ENCODE measurements at regions not wholly inside any gene's neighbourhood (a gene's known extent, or its start where the extent isn't known, plus 50 kb on each side); places are given as distances from the start of the nearest gene placed in this dataset.
A peak's percentile ranks its signal among the peaks of the same experiment; 100 is the strongest.

DNA sequence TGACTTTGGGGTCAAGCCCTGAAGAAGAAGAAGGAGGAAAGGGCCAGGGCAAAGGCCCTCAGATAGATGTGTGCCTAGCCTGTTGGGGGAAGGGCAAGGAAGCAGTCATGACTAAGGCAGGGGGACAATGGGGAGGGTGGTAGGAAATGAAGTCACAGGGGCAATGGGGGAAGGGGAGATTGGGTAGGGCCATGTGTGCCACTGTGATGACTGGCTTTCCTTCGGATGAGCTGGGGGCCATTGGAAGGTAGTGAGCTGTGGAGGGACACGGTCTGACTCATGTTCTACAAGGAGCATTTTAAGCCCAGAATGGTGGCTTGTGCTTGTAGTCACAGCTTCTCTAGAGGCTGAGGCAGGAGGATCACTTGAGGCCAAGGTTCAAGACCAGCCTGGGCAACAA lies 642.0 kb downstream of the MID1IP1 start:
- CTCF ChIA-PET = no interaction called here
- DNase-seq = no peak
- Mint-ChIP-seq H3K4me1 (peaks cover 14% of the 10 kb centered on the region), H3K9me3 (peaks cover 4% of the 10 kb centered on the region), H3K36me3 (no peaks in the 10 kb centered on the region), H3K4me3 (no peak overlapping the region), H3K27ac (no peak overlapping the region), H3K27me3 (no peaks in the 10 kb centered on the region)

DNA sequence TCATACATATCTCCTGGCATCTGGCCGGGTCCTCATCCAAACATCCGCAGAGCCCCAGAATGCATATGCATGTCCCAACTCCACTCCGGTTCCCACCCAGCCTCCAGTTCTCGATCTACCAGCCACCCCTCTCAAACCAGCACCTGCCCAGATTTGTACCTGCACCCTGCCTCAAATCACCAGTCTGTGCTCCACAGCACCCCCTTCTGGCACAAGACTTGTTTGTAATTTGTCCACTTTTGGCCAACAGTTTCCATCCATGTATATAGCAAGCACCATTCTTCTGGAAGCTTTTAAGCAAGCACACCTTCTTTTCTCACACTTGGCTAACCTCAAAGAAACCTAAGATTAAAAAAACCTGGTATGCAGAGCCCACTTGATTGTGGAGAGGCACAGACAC lies 644.1 kb downstream of the MID1IP1 start:
- no peaks in the 10 kb centered on the region for H3K27me3 Mint-ChIP-seq
- peaks cover 4% of the 10 kb centered on the region for H3K9me3 Mint-ChIP-seq
- H3K4me3 Mint-ChIP-seq = no peak overlapping the region
- no peak overlapping the region for H3K27ac Mint-ChIP-seq
- peaks cover 10% of the 10 kb centered on the region for H3K4me1 Mint-ChIP-seq
- no peaks in the 10 kb centered on the region for H3K36me3 Mint-ChIP-seq
- CTCF ChIA-PET = no interaction called here
- peak; percentile 41 for DNase-seq

DNA sequence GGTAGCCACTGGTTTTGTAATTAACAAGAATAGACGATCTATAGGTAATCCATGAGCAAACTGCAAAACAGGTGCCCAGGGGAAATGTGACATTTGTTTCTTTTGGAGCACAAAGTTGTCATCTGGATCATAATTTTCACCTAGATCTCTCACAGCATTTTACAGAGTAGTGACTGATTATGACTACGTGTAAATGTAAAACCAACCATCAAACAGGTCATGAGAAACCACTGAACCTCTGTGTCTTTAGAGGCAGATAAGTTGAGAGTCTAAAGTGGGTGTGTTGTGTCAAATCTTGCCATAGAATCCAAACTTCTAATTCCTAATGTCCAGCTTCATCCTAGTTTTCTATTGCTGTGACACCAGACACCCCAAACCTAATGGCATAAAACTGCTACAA lies 648.1 kb downstream of the MID1IP1 start:
- H3K36me3 Mint-ChIP-seq = no peaks in the 10 kb centered on the region
- no peak overlapping the region for H3K27ac Mint-ChIP-seq
- DNase-seq = no peak
- H3K9me3 Mint-ChIP-seq = no peaks in the 10 kb centered on the region
- peaks cover 9% of the 10 kb centered on the region for H3K4me1 Mint-ChIP-seq
- H3K27me3 Mint-ChIP-seq = no peaks in the 10 kb centered on the region
- CTCF ChIA-PET = no interaction called here
- H3K4me3 Mint-ChIP-seq = no peak overlapping the region

DNA sequence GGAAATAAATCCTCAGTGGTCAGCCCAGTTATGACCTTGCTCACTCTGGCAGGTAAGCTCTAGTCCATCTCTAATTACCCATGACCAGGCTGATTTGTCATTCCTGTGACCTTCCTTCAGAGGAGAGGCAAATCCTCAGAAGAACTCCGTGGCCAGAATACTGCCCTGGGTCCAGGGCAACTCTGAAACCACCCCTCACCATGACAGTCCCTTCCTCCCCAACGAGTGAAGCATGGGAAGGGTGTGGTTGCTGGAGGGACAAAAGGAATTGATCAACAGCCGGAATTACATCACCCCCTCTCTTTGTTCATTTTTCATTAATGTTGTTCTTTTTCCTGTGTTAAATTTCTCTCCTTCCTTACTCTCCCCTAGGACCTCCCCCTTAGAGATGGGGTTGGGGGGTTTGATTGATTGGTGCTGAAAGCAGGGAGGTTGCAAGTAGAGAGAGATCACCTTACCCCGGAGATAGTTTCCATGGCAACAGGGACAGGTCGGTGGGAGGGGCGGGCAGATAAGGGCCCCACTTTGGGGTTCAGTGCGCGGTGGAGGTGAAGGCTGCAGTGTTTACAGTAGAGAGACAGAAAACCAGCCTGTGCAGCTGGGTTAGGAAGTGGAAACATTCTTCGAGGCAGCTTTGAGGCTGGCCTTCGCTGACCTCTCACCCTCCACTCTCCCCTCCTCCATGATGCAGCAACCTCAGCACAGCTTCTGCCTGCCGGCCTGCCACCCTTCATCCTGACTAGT lies 647.4 kb downstream of the BCOR start:
- H3K27me3 Mint-ChIP-seq = no peaks in the 10 kb centered on the region
- no peak overlapping the region for H3K4me3 Mint-ChIP-seq
- no peaks in the 10 kb centered on the region for H3K9me3 Mint-ChIP-seq
- no peak overlapping the region for H3K27ac Mint-ChIP-seq
- DNase-seq = peak; percentile 21
- H3K4me1 Mint-ChIP-seq = peaks cover 9% of the 10 kb centered on the region
- no peaks in the 10 kb centered on the region for H3K36me3 Mint-ChIP-seq
- CTCF ChIA-PET = no interaction called here

DNA sequence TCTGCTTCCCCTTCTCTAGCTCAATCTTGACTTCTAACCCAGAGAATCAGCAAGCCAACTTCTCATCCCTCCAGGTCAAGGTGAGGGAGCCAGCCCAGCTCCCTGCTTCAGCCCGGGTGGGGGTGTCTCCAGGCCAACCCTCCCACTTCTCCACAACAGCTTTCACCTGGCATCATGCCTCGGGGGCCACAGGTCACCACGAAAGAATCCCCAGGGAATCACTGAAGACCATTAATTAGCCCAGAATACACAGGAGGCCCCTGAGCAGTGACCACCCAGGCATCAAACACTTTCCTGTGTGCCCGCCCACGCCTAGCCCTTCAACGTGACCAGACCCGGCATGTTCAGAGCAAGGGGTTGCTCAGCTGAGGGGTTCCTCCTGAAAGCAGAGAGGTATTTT lies 646.7 kb downstream of the BCOR start:
- Mint-ChIP-seq H3K4me3 (no peak overlapping the region), H3K27ac (no peak overlapping the region), H3K4me1 (peaks cover 9% of the 10 kb centered on the region), H3K9me3 (no peaks in the 10 kb centered on the region), H3K36me3 (no peaks in the 10 kb centered on the region), H3K27me3 (no peaks in the 10 kb centered on the region)
- CTCF ChIA-PET = no interaction called here
- DNase-seq = no peak

DNA sequence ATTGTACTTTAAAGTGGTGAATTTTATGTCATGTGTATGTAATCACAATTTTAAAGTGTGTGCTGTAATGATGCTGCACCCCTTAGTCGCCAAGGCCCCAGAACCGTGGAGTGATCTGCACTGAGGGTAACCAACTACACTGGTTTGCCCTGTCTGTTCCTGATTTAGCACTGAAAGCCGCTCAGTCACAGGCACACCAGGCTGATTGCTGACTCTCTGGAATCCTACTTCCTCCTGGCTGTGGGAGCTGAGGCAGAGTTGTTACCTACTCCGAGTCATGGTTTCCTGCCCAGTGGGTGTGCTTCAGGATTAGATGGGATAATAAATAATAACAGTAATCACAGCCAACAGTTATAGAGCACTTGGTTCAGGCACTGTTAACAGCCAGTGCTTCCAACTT lies 645.4 kb downstream of the BCOR start:
- CTCF ChIA-PET = no interaction called here
- H3K4me3 Mint-ChIP-seq = no peak overlapping the region
- H3K9me3 Mint-ChIP-seq = peaks cover 7% of the 10 kb centered on the region
- no peaks in the 10 kb centered on the region for H3K36me3 Mint-ChIP-seq
- H3K27me3 Mint-ChIP-seq = no peaks in the 10 kb centered on the region
- H3K27ac Mint-ChIP-seq = no peak overlapping the region
- H3K4me1 Mint-ChIP-seq = peaks cover 9% of the 10 kb centered on the region
- no peak for DNase-seq

DNA sequence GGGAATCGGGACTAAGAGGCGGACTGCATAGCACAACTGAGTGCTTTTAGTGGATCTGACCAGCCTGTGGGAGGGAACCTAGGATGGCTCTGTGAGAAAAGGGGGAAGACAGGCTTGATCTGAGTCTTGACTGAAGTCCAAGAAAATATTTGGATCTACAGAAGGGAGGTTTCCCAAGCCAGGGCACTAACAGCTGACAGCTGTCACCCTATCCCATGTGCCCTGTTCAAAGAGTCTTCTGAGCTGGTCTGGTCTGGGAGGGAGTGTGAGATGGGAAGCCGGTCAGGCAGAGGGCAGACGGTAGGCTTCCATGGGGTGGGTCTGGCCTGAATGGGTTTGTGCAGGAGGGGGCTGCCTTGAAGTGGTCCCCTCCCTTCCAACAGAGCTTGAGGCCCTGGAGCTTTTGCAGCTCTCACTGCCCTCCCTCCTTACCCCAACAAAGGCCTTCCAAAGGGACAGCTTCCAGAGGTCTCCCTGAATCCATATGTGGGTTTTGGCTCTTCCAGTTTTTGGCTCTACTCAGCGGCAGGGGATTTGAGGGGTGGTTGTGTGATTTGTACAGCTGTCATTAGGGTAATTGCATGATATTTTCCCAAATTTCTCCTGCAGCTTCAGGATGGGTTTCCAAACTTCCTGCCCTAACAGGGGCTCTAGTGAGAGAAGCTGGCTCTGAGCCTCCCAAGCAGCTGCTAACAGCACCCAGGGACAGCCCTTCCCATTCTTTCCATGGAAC lies 643.7 kb downstream of the BCOR start:
- H3K4me1 Mint-ChIP-seq = peaks cover 5% of the 10 kb centered on the region
- no peaks in the 10 kb centered on the region for H3K36me3 Mint-ChIP-seq
- CTCF ChIA-PET = no interaction called here
- no peaks in the 10 kb centered on the region for H3K27me3 Mint-ChIP-seq
- H3K9me3 Mint-ChIP-seq = peaks cover 10% of the 10 kb centered on the region
- no peak for DNase-seq
- no peak overlapping the region for H3K4me3 Mint-ChIP-seq
- H3K27ac Mint-ChIP-seq = no peak overlapping the region

DNA sequence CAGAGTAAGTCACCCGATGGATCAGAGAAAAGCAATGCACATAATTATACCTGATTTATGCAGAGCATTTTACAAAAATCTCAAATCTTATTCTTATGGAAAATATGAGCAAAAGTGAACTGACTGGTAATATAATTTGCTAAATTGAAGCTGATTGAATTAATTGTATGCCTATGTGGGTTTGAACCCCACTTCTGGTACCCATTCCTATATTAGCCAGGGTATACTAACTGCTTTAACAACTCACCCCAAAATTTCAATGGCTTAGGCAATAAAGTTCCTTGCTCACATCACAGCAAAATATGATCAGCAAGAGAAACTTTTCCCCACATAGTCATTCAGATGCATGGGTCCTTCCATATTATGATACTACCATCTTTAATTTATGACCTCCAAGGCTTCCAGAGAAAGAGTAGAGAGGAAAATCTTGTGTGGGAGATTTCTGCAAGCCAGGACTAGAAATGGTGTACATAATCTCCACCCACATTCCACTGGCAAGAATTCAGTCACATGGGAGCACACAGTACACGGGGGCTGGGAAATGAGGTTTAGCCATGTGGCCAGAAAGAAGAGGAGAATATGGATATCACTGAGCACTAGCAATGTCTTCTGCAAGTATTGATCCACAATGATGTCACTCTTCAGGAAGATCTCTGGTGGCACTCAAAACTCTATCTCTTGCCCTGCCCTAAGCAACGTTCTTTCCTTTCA lies 640.7 kb downstream of the BCOR start:
- no peak overlapping the region for H3K27ac Mint-ChIP-seq
- peaks cover 10% of the 10 kb centered on the region for H3K9me3 Mint-ChIP-seq
- H3K36me3 Mint-ChIP-seq = no peaks in the 10 kb centered on the region
- CTCF ChIA-PET = no interaction called here
- no peaks in the 10 kb centered on the region for H3K4me1 Mint-ChIP-seq
- H3K4me3 Mint-ChIP-seq = no peak overlapping the region
- no peaks in the 10 kb centered on the region for H3K27me3 Mint-ChIP-seq
- DNase-seq = no peak

DNA sequence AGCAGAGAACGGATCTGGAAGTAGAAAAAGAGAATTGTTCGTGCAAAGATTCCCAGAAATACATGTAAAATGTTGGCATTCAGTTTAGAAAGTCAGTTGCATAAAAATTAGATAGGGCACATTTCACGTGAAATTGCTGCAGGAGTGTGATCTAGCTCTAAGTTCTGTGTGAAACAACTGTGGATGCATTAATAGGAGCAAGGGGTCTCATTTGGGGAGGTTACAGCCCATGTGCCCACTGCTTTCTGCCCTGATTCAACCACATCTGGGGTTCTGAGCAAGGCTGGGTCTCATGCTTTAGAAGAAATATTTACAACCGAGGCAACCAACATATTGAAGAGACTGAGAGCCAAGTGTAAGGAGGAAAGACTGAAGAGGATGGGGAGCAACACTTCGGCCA lies 639.0 kb downstream of the BCOR start:
- CTCF ChIA-PET = no interaction called here
- peaks cover 10% of the 10 kb centered on the region for H3K9me3 Mint-ChIP-seq
- DNase-seq = no peak
- H3K4me3 Mint-ChIP-seq = no peak overlapping the region
- H3K27me3 Mint-ChIP-seq = no peaks in the 10 kb centered on the region
- H3K36me3 Mint-ChIP-seq = no peaks in the 10 kb centered on the region
- H3K4me1 Mint-ChIP-seq = no peaks in the 10 kb centered on the region
- no peak overlapping the region for H3K27ac Mint-ChIP-seq

DNA sequence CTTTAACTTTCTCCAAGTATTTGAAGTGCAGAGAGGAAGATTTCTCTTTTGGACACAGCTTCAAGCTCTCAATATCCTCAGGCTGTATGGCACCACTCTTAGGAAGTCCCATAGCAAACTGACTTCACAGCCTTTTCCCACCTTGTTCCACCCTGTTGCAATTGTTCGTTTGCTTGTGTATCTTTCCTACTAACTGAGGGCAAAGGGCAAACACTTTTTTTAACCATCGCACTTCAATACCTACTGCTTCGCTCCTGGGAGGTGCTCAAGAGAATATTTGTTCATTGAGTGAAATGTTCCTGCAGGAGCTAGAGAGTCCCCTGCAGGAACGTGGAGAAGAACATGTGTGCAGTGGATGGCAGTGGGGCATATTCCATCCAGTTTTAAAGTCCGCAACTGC lies 638.6 kb downstream of the BCOR start:
- no peaks in the 10 kb centered on the region for H3K36me3 Mint-ChIP-seq
- no peak overlapping the region for H3K27ac Mint-ChIP-seq
- H3K4me3 Mint-ChIP-seq = no peak overlapping the region
- DNase-seq = no peak
- no peaks in the 10 kb centered on the region for H3K4me1 Mint-ChIP-seq
- H3K9me3 Mint-ChIP-seq = peaks cover 10% of the 10 kb centered on the region
- H3K27me3 Mint-ChIP-seq = no peaks in the 10 kb centered on the region
- CTCF ChIA-PET = no interaction called here

DNA sequence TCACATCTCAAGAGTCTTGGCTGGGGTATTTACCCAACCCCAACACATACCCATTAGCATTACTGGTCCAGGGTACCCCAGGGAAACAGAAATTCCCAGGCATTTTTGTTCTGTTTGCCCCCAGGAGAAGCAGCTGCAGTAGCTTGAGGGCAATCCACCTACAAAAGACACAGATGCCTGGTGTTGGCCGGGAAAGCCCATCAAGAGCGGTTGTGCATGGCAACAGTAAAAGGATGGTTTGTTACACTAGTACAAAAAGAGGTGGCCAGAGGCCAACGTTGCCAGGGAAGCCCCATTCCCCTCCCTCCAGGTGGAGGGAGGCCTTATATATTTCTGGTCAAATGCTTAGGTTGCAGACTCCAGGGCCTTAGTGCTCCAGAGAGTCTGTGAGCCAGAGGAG lies 637.8 kb downstream of the BCOR start:
- Mint-ChIP-seq H3K4me1 (no peaks in the 10 kb centered on the region), H3K4me3 (no peak overlapping the region), H3K9me3 (peaks cover 10% of the 10 kb centered on the region), H3K27me3 (no peaks in the 10 kb centered on the region), H3K27ac (no peak overlapping the region), H3K36me3 (no peaks in the 10 kb centered on the region)
- DNase-seq = no peak
- CTCF ChIA-PET = no interaction called here

DNA sequence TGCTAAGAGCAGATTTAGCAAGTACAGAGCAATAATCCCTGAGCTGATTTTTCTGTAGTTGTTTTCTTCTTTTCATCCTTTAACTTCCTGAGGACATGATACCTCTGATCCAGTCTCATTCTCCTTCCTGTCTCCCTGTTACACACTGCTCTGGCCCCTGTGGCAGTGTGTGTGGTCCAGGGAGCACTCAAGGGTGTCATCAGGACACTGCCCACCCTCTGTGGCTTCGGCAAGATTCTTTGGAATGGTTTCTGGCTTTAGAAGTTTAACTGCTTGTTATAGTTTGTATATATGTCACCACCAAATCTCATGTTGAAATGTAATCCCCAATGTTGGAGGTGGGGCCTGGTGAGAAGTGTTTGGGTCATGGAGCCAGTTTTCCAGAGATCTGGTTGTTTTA lies 637.3 kb downstream of the BCOR start:
- H3K27me3 Mint-ChIP-seq = no peaks in the 10 kb centered on the region
- H3K36me3 Mint-ChIP-seq = no peaks in the 10 kb centered on the region
- H3K27ac Mint-ChIP-seq = no peak overlapping the region
- CTCF ChIA-PET = no interaction called here
- no peak overlapping the region for H3K4me3 Mint-ChIP-seq
- H3K4me1 Mint-ChIP-seq = no peaks in the 10 kb centered on the region
- DNase-seq = no peak
- H3K9me3 Mint-ChIP-seq = peaks cover 10% of the 10 kb centered on the region

DNA sequence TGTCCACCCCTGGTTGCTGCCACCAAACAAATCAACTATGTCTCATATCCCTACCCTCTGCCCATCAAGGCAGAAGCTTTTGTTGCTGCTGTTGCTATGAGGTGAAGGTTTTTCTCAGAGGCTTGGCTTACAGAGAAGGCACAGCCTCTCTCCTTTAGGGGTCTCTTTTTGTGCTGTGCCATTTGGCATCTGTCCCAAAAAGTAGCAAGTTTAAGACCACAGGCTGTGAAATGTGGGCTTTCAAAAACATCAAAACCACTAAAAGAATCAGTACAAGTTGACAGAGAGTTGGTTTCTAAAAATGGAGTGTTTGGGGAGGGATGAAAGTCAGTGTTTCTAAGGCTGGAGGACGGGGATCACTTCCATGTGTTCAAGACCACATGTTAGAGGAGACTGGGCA lies 634.9 kb downstream of the BCOR start:
- Mint-ChIP-seq H3K4me3 (no peak overlapping the region), H3K4me1 (no peaks in the 10 kb centered on the region), H3K27me3 (no peaks in the 10 kb centered on the region), H3K9me3 (no peaks in the 10 kb centered on the region), H3K27ac (no peak overlapping the region), H3K36me3 (no peaks in the 10 kb centered on the region)
- no peak for DNase-seq
- CTCF ChIA-PET = no interaction called here

DNA sequence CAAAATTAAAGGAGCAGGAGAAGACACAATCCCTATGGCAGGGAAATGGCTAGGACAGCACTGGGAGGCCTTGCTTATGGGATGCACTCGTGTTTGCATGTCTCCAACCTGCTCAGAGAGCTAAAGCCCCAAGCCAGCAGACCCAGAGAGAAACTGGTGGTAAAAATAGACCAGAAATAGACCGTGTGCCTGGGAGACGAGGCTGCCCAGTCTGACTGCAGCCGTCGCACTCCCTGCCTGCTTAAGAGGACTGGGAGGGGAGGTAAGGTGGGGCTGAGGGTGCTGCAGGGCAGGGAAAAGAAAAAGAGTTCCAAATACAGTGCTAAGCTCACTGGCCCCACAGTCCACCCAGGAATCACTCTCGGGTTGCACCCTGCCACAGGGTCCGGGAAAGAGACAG lies 633.5 kb downstream of the BCOR start:
- Mint-ChIP-seq H3K27ac (no peak overlapping the region), H3K4me3 (no peak overlapping the region), H3K27me3 (no peaks in the 10 kb centered on the region), H3K36me3 (no peaks in the 10 kb centered on the region), H3K9me3 (no peaks in the 10 kb centered on the region), H3K4me1 (no peaks in the 10 kb centered on the region)
- CTCF ChIA-PET = no interaction called here
- DNase-seq = no peak

DNA sequence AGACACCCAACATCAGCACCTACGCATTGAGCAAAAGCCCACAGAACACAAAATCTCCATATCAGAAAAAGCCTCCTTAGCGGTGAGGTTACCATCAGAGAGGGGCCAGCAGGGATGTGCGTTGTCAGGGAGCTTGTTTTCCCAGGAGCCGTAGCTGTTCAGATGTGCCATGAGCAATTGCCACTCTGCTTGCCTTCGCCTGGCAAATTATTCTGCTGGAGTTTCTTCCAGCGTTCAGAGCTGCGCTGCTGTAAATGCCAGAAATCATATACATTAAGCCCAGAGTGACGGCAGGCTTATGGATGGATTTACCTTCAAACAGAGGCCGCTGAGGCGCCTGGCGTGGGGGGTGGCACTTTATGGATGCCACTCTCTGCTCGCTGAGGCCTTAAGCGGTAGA lies 632.3 kb downstream of the BCOR start:
- CTCF ChIA-PET = no interaction called here

More for the DNA sequence above, 632.3 kb downstream of the BCOR start:
- no peak overlapping the region for H3K27ac Mint-ChIP-seq
- no peaks in the 10 kb centered on the region for H3K4me1 Mint-ChIP-seq
- no peak overlapping the region for H3K4me3 Mint-ChIP-seq
- DNase-seq = no peak
- no peaks in the 10 kb centered on the region for H3K9me3 Mint-ChIP-seq
- no peaks in the 10 kb centered on the region for H3K27me3 Mint-ChIP-seq
- H3K36me3 Mint-ChIP-seq = no peaks in the 10 kb centered on the region
